ENCODE measurements at regions not wholly inside any gene's neighbourhood (a gene's known extent, or its start where the extent isn't known, plus 50 kb on each side); places are given as distances from the start of the nearest gene placed in this dataset.

GRCh38 chr13:23984546-23984945, 87.2 kb upstream of the C1QTNF9B start:
- DNase-seq = no peak

- DNase-seq = no peak
Observed at GRCh38 chr13:23985060-23985459, 87.8 kb upstream of the C1QTNF9B start.

- DNase-seq = no peak
Observed at GRCh38 chr13:23985839-23986238, 88.5 kb upstream of the C1QTNF9B start.

- DNase-seq = no peak
Observed at GRCh38 chr13:23986619-23987018, 89.3 kb upstream of the C1QTNF9B start.

- no peak for DNase-seq
Observed at GRCh38 chr13:23987331-23987894, 90.1 kb upstream of the C1QTNF9B start.

- no peak for DNase-seq
Observed at GRCh38 chr13:23988546-23989122, 91.3 kb upstream of the C1QTNF9B start.

- DNase-seq = no peak
Observed at GRCh38 chr13:23990455-23990854, 93.2 kb upstream of the C1QTNF9B start.

- DNase-seq = no peak
Observed at GRCh38 chr13:23991119-23991518, 93.8 kb upstream of the C1QTNF9B start.

GRCh38 chr13:23992781-23993679, 95.7 kb upstream of the C1QTNF9B start:
- no peak for DNase-seq

- DNase-seq = no peak
Observed at GRCh38 chr13:23993680-23993985, 96.3 kb upstream of the C1QTNF9B start.

GRCh38 chr13:23995283-23996073, 98.2 kb upstream of the C1QTNF9B start:
- no peak for DNase-seq

- DNase-seq = no peak
Observed at GRCh38 chr13:23996456-23996855, 99.2 kb upstream of the C1QTNF9B start.

- no peak for DNase-seq
Observed at GRCh38 chr13:23999424-23999823, 102.1 kb upstream of the C1QTNF9B start.

- DNase-seq = no peak
Observed at GRCh38 chr13:24002206-24002815, 105.0 kb upstream of the C1QTNF9B start.

- no peak for DNase-seq
Observed at GRCh38 chr13:24004142-24004899, 107.0 kb upstream of the C1QTNF9B start.

- no peak for DNase-seq
Observed at GRCh38 chr13:24004971-24005370, 107.7 kb upstream of the C1QTNF9B start.

GRCh38 chr13:24005755-24006281, 108.5 kb upstream of the C1QTNF9B start:
- DNase-seq = no peak

- DNase-seq = no peak
Observed at GRCh38 chr13:24006520-24007248, 109.4 kb upstream of the C1QTNF9B start.

- DNase-seq = no peak
Observed at GRCh38 chr13:24007979-24008620, 110.8 kb upstream of the C1QTNF9B start.

GRCh38 chr13:24008679-24009078, 111.4 kb upstream of the C1QTNF9B start:
- DNase-seq = no peak

- no peak for DNase-seq
Observed at GRCh38 chr13:24011266-24011665, 114.0 kb upstream of the C1QTNF9B start.
